SK-N-SH (cell line): ENCODE measurements at regions not wholly inside any gene's neighbourhood (a gene's known extent, or its start where the extent isn't known, plus 50 kb on each side); places are given as distances from the start of the nearest gene placed in this dataset.

Source experiments
- CTCF ChIA-PET: fragments of 300-600, 350-600 bp; formaldehyde crosslinking; extraction: SDS; loops from one replicate; lab custom pipeline; 2021; lab: Yijun Ruan, JAX
- POLR2A ChIA-PET: fragments of 350-600 bp; sonication (Branson Sonifier 250); formaldehyde crosslinking; extraction: SDS; loops from one replicate; lab custom pipeline; 2020; ENCODE audit warnings: antibody characterized with exemption, inconsistent platforms; lab: Yijun Ruan, JAX
- DNase-seq: peaks from one replicate; pipeline ENCODE4 v3.0.0; 2012
- H2AFZ ChIP-seq: fragments of 200-600 bp; sonication (generic); 2 replicates; pipeline ENCODE4 v1.8.1; 2016; ENCODE audit warnings: antibody characterized with exemption, mild to moderate bottlenecking, low read depth
- H3F3A ChIP-seq: fragments of 200-600 bp; sonication (generic); replicated peaks from 2 replicates; pipeline ENCODE3; 2016; ENCODE audit warnings: antibody characterized with exemption, mild to moderate bottlenecking; ENCODE audit not compliant: insufficient read depth
- H3K27ac ChIP-seq, 2 experiments: fragments of 200-500 bp in 1 of 2; fragments of 200-600 bp in 1 of 2; sonication (Bioruptor generic) in 1 of 2; sonication (generic), shearing (Covaris generic) in 1 of 2; 2 replicates each; pipeline versions ENCODE4 v1.5.1 to v1.6.1; 2014 to 2016; ENCODE audit warnings: low read depth in 2 of 2, inconsistent platforms in 1 of 2, low read length in 1 of 2, mild to moderate bottlenecking in 1 of 2, mixed read lengths in 1 of 2
- H3K27me3 ChIP-seq: fragments of 200-600 bp; sonication (generic), shearing (Covaris generic); 2 replicates; pipeline ENCODE4 v1.6.1; 2016; ENCODE audit warnings: mixed run types; ENCODE audit not compliant: insufficient read depth
- H3K36me3 ChIP-seq, 2 experiments: fragments of 200-500 bp in 1 of 2; fragments of 200-600 bp in 1 of 2; sonication (Bioruptor generic) in 1 of 2; sonication (generic) in 1 of 2; replicated peaks in 1 of 2; 2 replicates each; pipeline versions ENCODE3 to v1.5.1; 2014 to 2016; ENCODE audit warnings: low read length in 1 of 2, mild to moderate bottlenecking in 1 of 2; ENCODE audit not compliant: insufficient read depth in 2 of 2, control insufficient read depth in 1 of 2
- H3K4me1 ChIP-seq, 2 experiments: fragments of 200-500 bp in 1 of 2; fragments of 200-600 bp in 1 of 2; sonication (Bioruptor generic) in 1 of 2; sonication (generic), shearing (Covaris generic) in 1 of 2; 2 replicates each; pipeline versions ENCODE4 v1.5.1 to v1.6.1; 2014 to 2016; ENCODE audit warnings: low read depth in 1 of 2, low read length in 1 of 2, mixed run types in 1 of 2; ENCODE audit not compliant: insufficient read depth in 2 of 2, control insufficient read depth in 1 of 2
- H3K4me2 ChIP-seq: fragments of 200-600 bp; sonication (generic), shearing (Covaris generic); 2 replicates; pipeline ENCODE4 v1.6.1; 2017; ENCODE audit warnings: mixed run types
- H3K4me3 ChIP-seq, 2 experiments: fragments of 200-500 bp in 1 of 2; fragments of 200-600 bp in 1 of 2; sonication (Bioruptor generic) in 1 of 2; sonication (generic), shearing (Covaris generic) in 1 of 2; 2 replicates each; pipeline versions ENCODE4 v1.5.1 to v1.8.1; 2014 to 2016; ENCODE audit warnings: low read depth in 2 of 2, inconsistent platforms in 1 of 2, low read length in 1 of 2, mild to moderate bottlenecking in 1 of 2, mixed read lengths in 1 of 2, moderate library complexity in 1 of 2
- H3K79me2 ChIP-seq: fragments of 200-600 bp; sonication (generic); 2 replicates; pipeline ENCODE4 v1.8.1; 2017; ENCODE audit warnings: mild to moderate bottlenecking; ENCODE audit not compliant: insufficient read depth
- H3K9ac ChIP-seq: fragments of 200-600 bp; sonication (generic); 2 replicates; pipeline ENCODE4 v1.6.1; 2017; ENCODE audit warnings: mixed run types
- H3K9me2 ChIP-seq: fragments of 200-600 bp; sonication (generic); 2 replicates; pipeline ENCODE4 v1.6.1; 2017; ENCODE audit warnings: mixed run types
- H3K9me3 ChIP-seq: fragments of 200-600 bp; sonication (generic); 2 replicates; pipeline ENCODE4 v1.6.1; 2017; ENCODE audit warnings: mixed run types, mild to moderate bottlenecking, moderate library complexity
- H4K20me1 ChIP-seq: fragments of 200-600 bp; sonication (generic); 2 replicates; pipeline ENCODE4 v1.6.1; 2017; ENCODE audit warnings: mild to moderate bottlenecking, mixed run types; ENCODE audit not compliant: insufficient read depth
- CHD2 ChIP-seq: fragments of 150-350 bp; IDR thresholded peaks from 2 replicates; pipeline ENCODE4 v1.6.1; 2018; ENCODE audit warnings: low read length; ENCODE audit not compliant: partially characterized antibody
- ELF1 ChIP-seq: IDR thresholded peaks from 2 replicates; pipeline ENCODE4 v1.4.0; 2012
- EZH2phosphoT487 ChIP-seq: fragments of 200-600 bp; sonication (generic); IDR thresholded peaks from 2 replicates; pipeline ENCODE4 v1.6.1; 2017; ENCODE audit warnings: low read depth, mixed run types, mild to moderate bottlenecking, antibody characterized with exemption, moderate library complexity, borderline replicate concordance
- FOXJ3 ChIP-seq: sonication (generic); formaldehyde crosslinking; IDR thresholded peaks from 2 replicates; pipeline ENCODE4 v1.5.1; 2020; ENCODE audit warnings: mild to moderate bottlenecking, missing genetic modification reagents
- GABPA ChIP-seq: IDR thresholded peaks from 2 replicates; pipeline ENCODE4 v1.4.0; 2012; ENCODE audit warnings: low read depth, mild to moderate bottlenecking
- JUND ChIP-seq: IDR thresholded peaks from 2 replicates; pipeline ENCODE4 v1.4.0; 2012
- MEF2A ChIP-seq: IDR thresholded peaks from 2 replicates; pipeline ENCODE4 v1.4.0; 2012; ENCODE audit warnings: low read depth, borderline replicate concordance
- NFIC ChIP-seq: IDR thresholded peaks from 2 replicates; pipeline ENCODE4 v1.4.0; 2012; ENCODE audit warnings: borderline replicate concordance
- POLR2AphosphoS5 ChIP-seq: IDR thresholded peaks from 2 replicates; pipeline ENCODE4 v1.6.1; 2012; ENCODE audit warnings: low read depth, low read length
- RFX5 ChIP-seq: IDR thresholded peaks from 2 replicates; pipeline ENCODE4 v1.6.1; 2012; ENCODE audit warnings: mild to moderate bottlenecking, improper control_type of control experiment, low read length
- SIN3A ChIP-seq: IDR thresholded peaks from 2 replicates; pipeline ENCODE4 v1.6.1; 2012; ENCODE audit warnings: low read depth, mild to moderate bottlenecking, low read length, moderate library complexity, borderline replicate concordance
- SMC3 ChIP-seq: IDR thresholded peaks from 2 replicates; pipeline ENCODE4 v1.6.1; 2012; ENCODE audit warnings: low read depth, low read length, improper control_type of control experiment
- YY1 ChIP-seq: IDR thresholded peaks from 2 replicates; pipeline ENCODE4 v1.4.0; 2012; ENCODE audit warnings: low read depth, mild to moderate bottlenecking
- WGBS: methylation state at CpG from one replicate; pipeline ENCODE4 v1.1.6; 2017; ENCODE audit warnings: low lambda C conversion rate; 5-methylcytosine and 5-hydroxymethylcytosine counted together
- TF ChIP-seq, protein P1 (sequence below): fragments of 150-350 bp; IDR thresholded peaks from 2 replicates; pipeline ENCODE4 v1.6.1; 2016; ENCODE audit warnings: mild to moderate bottlenecking, low read depth, low read length
- TF ChIP-seq, protein P2 (sequence below): fragments of 150-350 bp; IDR thresholded peaks from 2 replicates; pipeline ENCODE4 v1.6.1; 2017; ENCODE audit warnings: antibody characterized with exemption, low read length, low read depth, borderline replicate concordance
- TF ChIP-seq, protein P3 (sequence below): fragments of 200-600 bp; sonication (generic); IDR thresholded peaks from 2 replicates; pipeline ENCODE4 v1.6.1; 2017; ENCODE audit warnings: antibody characterized with exemption, mild to moderate bottlenecking, moderate library complexity
- TF ChIP-seq, protein P4 (sequence below): IDR thresholded peaks from 2 replicates; pipeline ENCODE4 v1.4.0; 2012; ENCODE audit warnings: low read depth, borderline replicate concordance
- TF ChIP-seq, protein P5 (sequence below): IDR thresholded peaks from 2 replicates; pipeline ENCODE4 v1.4.0; 2012; ENCODE audit warnings: low read depth, borderline replicate concordance

DNA sequence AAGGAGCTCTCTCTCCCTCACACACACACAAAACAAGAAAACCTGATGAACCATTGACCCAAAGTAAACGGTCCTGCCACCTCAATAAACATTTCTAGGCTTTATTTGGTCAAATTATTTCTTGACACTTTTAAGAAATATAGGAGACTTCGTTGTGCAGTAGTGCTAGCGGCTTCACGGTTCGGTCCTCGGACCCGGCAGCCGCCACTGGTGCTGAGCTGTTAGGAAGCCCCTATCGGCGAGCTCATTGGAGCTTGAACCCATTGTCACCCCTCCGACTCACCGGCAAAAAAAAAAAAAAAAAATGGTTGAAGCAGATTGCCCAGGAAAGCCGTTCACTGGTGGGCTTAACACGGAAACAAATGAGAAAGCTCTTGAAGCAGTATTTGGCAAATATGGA, 1695.6 kb upstream of the ACO1 start:
- POLR2A ChIA-PET = no interaction called here
- H4K20me1 ChIP-seq = no peaks in the 10 kb centered on the region
- DNase-seq = no peak
- H3K9me2 ChIP-seq = peaks cover 3% of the 10 kb centered on the region; the same call in 1 of the 2 replicates
- H3K4me2 ChIP-seq = no peak overlapping the region
- H3K4me1 ChIP-seq = no peaks in the 10 kb centered on the region
- 83% methylated on average over 14 of the region's 14 CpGs for WGBS
- H3K4me3 ChIP-seq = no peak overlapping the region
- no peaks in the 10 kb centered on the region for H3K79me2 ChIP-seq
- CTCF ChIA-PET = interaction anchor here (1.6 kb wide), 1 partner anchor 8 kb away, joined by 4 read pairs; no protein-coding TSS in a partner anchor
- H3K27ac ChIP-seq = no peak overlapping the region
- H2AFZ ChIP-seq = no peak overlapping the region
- H3K27me3 ChIP-seq = no peaks in the 10 kb centered on the region
- no peaks in the 10 kb centered on the region for H3F3A ChIP-seq
- no peaks in the 10 kb centered on the region for H3K9me3 ChIP-seq
- TF ChIP-seq, protein P1, sequence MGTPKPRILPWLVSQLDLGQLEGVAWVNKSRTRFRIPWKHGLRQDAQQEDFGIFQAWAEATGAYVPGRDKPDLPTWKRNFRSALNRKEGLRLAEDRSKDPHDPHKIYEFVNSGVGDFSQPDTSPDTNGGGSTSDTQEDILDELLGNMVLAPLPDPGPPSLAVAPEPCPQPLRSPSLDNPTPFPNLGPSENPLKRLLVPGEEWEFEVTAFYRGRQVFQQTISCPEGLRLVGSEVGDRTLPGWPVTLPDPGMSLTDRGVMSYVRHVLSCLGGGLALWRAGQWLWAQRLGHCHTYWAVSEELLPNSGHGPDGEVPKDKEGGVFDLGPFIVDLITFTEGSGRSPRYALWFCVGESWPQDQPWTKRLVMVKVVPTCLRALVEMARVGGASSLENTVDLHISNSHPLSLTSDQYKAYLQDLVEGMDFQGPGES = no peak
- TF ChIP-seq, protein P2, sequence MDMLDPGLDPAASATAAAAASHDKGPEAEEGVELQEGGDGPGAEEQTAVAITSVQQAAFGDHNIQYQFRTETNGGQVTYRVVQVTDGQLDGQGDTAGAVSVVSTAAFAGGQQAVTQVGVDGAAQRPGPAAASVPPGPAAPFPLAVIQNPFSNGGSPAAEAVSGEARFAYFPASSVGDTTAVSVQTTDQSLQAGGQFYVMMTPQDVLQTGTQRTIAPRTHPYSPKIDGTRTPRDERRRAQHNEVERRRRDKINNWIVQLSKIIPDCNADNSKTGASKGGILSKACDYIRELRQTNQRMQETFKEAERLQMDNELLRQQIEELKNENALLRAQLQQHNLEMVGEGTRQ = no peak
- no peak for TF ChIP-seq EZH2phosphoT487
- TF ChIP-seq ELF1 = no peak
- TF ChIP-seq NFIC = no peak
- TF ChIP-seq JUND = no peak
- no peak for TF ChIP-seq SMC3
- TF ChIP-seq SIN3A = no peak
- TF ChIP-seq, protein P3, sequence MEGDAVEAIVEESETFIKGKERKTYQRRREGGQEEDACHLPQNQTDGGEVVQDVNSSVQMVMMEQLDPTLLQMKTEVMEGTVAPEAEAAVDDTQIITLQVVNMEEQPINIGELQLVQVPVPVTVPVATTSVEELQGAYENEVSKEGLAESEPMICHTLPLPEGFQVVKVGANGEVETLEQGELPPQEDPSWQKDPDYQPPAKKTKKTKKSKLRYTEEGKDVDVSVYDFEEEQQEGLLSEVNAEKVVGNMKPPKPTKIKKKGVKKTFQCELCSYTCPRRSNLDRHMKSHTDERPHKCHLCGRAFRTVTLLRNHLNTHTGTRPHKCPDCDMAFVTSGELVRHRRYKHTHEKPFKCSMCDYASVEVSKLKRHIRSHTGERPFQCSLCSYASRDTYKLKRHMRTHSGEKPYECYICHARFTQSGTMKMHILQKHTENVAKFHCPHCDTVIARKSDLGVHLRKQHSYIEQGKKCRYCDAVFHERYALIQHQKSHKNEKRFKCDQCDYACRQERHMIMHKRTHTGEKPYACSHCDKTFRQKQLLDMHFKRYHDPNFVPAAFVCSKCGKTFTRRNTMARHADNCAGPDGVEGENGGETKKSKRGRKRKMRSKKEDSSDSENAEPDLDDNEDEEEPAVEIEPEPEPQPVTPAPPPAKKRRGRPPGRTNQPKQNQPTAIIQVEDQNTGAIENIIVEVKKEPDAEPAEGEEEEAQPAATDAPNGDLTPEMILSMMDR = no peak
- no peak for TF ChIP-seq POLR2AphosphoS5
- TF ChIP-seq, protein P4, sequence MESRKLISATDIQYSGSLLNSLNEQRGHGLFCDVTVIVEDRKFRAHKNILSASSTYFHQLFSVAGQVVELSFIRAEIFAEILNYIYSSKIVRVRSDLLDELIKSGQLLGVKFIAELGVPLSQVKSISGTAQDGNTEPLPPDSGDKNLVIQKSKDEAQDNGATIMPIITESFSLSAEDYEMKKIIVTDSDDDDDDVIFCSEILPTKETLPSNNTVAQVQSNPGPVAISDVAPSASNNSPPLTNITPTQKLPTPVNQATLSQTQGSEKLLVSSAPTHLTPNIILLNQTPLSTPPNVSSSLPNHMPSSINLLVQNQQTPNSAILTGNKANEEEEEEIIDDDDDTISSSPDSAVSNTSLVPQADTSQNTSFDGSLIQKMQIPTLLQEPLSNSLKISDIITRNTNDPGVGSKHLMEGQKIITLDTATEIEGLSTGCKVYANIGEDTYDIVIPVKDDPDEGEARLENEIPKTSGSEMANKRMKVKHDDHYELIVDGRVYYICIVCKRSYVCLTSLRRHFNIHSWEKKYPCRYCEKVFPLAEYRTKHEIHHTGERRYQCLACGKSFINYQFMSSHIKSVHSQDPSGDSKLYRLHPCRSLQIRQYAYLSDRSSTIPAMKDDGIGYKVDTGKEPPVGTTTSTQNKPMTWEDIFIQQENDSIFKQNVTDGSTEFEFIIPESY = no peak
- TF ChIP-seq RFX5 = no peak
- TF ChIP-seq GABPA = no peak
- no peak for TF ChIP-seq FOXJ3 (CRISPR knock-in tag)
- TF ChIP-seq, protein P5, sequence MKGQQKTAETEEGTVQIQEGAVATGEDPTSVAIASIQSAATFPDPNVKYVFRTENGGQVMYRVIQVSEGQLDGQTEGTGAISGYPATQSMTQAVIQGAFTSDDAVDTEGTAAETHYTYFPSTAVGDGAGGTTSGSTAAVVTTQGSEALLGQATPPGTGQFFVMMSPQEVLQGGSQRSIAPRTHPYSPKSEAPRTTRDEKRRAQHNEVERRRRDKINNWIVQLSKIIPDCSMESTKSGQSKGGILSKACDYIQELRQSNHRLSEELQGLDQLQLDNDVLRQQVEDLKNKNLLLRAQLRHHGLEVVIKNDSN = no peak
- no peak for TF ChIP-seq YY1
- TF ChIP-seq MEF2A = no peak
- no peak for TF ChIP-seq CHD2
- H3K36me3 ChIP-seq = no peaks in the 10 kb centered on the region
- H3K9ac ChIP-seq = no peak overlapping the region
